Mesodermal cell (in vitro differentiated cells): ENCODE measurements at regions not wholly inside any gene's neighbourhood (a gene's known extent, or its start where the extent isn't known, plus 50 kb on each side); places are given as distances from the start of the nearest gene placed in this dataset.

Experiments
- H3K27ac ChIP-seq: 2 replicates; pipeline ENCODE4 v1.7.0; 2013; ENCODE audit warnings: mild to moderate bottlenecking, low read depth, low read length, moderate library complexity; ENCODE audit not compliant: severe bottlenecking
- H3K36me3 ChIP-seq: 2 replicates; pipeline ENCODE4 v1.7.1; 2013; ENCODE audit warnings: mild to moderate bottlenecking, low read length, moderate library complexity; ENCODE audit not compliant: control insufficient read depth, insufficient read depth
- H3K4me1 ChIP-seq: one replicate; pipeline ENCODE4 v1.7.1; 2013; ENCODE audit warnings: mild to moderate bottlenecking, low read length; ENCODE audit not compliant: insufficient read depth, control insufficient read depth, poor library complexity, severe bottlenecking
- H3K4me3 ChIP-seq: 2 replicates; pipeline ENCODE4 v1.7.0; 2013; ENCODE audit warnings: low read length, control low read depth, mild to moderate bottlenecking; ENCODE audit not compliant: insufficient read depth, poor library complexity, severe bottlenecking; ENCODE audit errors: extremely low read depth
- H3K9me3 ChIP-seq: 2 replicates; pipeline ENCODE4 v1.7.1; 2013; ENCODE audit warnings: mild to moderate bottlenecking, low read length, moderate library complexity; ENCODE audit not compliant: control insufficient read depth
- WGBS, 2 experiments: methylation state at CpG; one replicate each; pipeline ENCODE4 v1.1.5; 2013; ENCODE audit warnings: missing lambda C conversion rate in 2 of 2; ENCODE audit not compliant: insufficient coverage in 2 of 2; 5-methylcytosine and 5-hydroxymethylcytosine counted together

DNA sequence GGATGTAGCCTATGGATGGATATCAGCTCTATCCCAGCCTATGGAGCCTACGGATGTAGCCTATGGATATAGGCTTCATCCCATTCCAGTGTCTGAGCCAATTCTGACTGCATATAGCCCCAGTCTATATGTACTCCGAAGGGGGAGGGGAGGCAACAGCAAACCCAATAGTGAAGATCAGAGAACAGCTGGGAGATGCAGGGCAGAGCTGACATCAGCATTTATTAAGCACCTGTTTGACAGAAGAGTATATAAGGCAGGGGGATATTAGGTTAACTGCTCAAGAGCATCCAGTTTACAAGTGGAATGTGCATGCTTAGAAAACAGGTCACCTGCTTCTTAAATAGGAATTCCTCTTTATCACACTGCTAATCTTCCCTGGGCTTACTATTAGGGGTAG is 85.2 kb downstream of the TNFAIP3 start:
- H3K4me3 ChIP-seq, result no peak overlapping the region
- no peaks in the 10 kb centered on the region for H3K36me3 ChIP-seq
- no peaks in the 10 kb centered on the region for H3K4me1 ChIP-seq
- no peak overlapping the region for H3K27ac ChIP-seq
- H3K9me3 ChIP-seq, result no peaks in the 10 kb centered on the region
- 92 to 95% methylated on average over 2 of the region's 2 CpGs for WGBS, 2 experiments

DNA sequence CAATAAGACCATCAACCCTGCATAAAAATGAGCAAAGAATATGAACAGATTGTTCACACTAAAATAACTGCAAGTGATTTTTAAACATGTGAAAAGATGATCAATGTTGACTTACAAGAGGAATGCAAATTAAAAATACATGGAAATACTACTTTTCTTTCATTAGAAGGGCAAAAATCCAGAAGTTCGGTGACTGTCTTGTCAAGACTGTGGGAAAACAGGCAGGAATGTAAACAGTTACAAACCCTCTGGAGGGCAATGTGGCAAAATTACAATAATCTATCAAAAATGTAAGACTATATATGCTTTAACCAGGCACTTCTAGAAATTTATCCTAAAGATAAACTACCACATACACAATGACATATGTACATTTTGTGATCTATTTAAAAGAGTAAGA is 86.7 kb downstream of the TNFAIP3 start:
- no peaks in the 10 kb centered on the region for H3K36me3 ChIP-seq
- H3K4me1 ChIP-seq, result no peaks in the 10 kb centered on the region
- H3K27ac ChIP-seq, result no peak overlapping the region
- H3K4me3 ChIP-seq, result no peak overlapping the region
- no peaks in the 10 kb centered on the region for H3K9me3 ChIP-seq
- 80% methylated on average over 1 of the region's 1 CpG; no CpG with 5 or more reads in 1 of the 2 experiments for WGBS, 2 experiments

DNA sequence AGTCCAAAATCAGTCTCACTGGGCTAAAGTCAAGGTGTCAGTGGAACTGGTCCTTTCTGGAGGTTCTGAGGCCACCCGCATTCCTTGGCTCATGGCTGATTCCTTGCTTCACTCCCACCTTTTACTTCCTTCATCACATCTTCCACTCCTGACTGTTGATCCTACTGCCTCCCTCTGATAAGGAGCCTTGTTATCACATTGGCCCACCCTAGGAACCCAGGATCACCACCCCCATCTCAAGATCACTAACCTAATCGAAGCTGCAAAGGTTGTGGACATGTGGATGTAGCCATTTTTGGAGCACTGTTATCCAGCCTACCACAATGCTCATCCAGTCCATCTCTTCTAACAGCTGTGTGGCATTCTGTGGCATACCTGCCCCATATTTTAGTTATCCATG is 87.2 kb downstream of the TNFAIP3 start:
- Histone ChIP-seq H3K27ac (no peak overlapping the region), H3K4me1 (no peaks in the 10 kb centered on the region), H3K4me3 (no peak overlapping the region), H3K36me3 (no peaks in the 10 kb centered on the region), H3K9me3 (no peaks in the 10 kb centered on the region)
- WGBS, 2 experiments, result 95 to 100% methylated on average over 1 to 2 of the region's 2 CpGs

DNA sequence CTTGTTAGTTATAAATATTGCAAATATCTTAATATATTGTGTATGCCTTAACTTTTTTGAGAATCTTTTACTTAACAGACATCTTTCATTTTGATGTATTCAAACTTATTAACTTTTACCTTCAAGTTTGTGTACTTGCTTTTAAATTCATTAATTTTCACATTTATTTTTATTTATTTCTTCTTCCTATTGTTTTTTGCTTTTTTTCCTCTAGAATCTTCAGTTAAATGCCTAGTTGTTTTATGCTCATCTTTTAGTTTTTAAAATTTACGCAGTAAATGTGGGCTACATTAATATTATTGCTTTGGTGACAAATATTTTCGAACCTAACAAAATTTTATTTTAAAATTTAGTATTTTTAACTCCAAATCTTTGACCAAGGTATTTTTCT is 89.0 kb downstream of the TNFAIP3 start:
- no peaks in the 10 kb centered on the region for H3K4me1 ChIP-seq
- H3K27ac ChIP-seq, result no peak overlapping the region
- H3K4me3 ChIP-seq, result no peak overlapping the region
- no peaks in the 10 kb centered on the region for H3K36me3 ChIP-seq
- H3K9me3 ChIP-seq, result no peaks in the 10 kb centered on the region
- no CpG with 5 or more reads among the region's 2 CpGs for WGBS, 2 experiments

DNA sequence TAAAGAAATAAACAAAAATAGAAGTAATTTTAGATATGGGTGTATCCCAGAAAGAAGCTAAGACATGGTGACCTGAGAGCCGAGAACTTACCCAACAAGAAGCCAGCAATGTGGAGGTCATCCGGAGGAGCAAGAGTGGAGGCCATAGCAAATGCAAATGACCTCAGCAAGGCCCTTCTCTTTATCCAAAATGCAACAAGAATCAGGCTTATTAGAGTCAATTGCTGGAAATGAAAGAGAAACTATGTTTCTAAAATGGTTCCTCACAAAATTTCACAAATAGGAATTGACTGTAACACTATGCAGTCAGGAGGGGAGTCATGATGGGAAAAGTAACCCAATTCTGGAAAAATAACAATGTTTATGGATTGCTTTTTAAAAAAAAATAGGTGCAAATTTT is 90.4 kb downstream of the TNFAIP3 start:
- Histone ChIP-seq H3K9me3 (no peaks in the 10 kb centered on the region), H3K4me1 (no peaks in the 10 kb centered on the region), H3K27ac (no peak overlapping the region), H3K4me3 (no peak overlapping the region), H3K36me3 (no peaks in the 10 kb centered on the region)
- 71% methylated on average over 1 of the region's 2 CpGs; no CpG with 5 or more reads in 1 of the 2 experiments for WGBS, 2 experiments

DNA sequence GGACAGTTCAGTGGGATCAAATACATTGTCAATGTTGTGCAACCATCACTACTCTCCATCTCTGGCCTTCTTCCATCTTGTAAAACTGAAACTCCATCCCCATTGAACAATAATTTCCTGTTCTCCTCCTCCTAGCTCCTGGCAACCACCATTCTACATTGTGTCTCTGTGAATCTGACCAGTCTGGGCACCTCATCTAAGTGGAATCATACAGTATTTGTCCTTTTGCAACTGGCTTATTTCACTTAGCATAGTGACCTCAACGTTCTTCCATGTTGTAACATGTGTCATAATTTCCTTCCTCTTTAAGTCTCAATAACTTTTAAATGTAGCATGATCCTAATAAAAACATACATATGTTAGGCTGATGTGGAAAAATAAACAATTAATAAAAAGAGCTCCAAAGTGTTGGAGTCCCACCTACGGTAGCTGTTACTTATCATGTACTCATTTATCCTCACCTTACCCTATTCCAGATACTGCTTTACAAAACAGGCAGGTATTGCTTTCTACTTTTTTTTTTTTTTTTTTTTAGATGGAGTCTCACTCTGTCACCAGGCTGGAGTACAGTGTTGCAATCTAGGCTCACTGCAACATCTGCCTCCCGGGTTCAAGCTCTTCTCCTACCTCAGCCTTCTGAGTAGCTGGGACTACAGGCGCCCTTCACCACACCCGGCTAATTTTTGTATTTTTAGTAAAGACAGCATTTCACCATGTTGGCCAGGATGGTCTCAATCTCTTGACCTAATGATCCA is 91.9 kb downstream of the TNFAIP3 start:
- Histone ChIP-seq H3K4me3 (no peak overlapping the region), H3K27ac (no peak overlapping the region), H3K9me3 (no peaks in the 10 kb centered on the region), H3K36me3 (no peaks in the 10 kb centered on the region), H3K4me1 (no peaks in the 10 kb centered on the region)
- WGBS, 2 experiments, result 90 to 100% methylated on average over 3 of the region's 5 CpGs

DNA sequence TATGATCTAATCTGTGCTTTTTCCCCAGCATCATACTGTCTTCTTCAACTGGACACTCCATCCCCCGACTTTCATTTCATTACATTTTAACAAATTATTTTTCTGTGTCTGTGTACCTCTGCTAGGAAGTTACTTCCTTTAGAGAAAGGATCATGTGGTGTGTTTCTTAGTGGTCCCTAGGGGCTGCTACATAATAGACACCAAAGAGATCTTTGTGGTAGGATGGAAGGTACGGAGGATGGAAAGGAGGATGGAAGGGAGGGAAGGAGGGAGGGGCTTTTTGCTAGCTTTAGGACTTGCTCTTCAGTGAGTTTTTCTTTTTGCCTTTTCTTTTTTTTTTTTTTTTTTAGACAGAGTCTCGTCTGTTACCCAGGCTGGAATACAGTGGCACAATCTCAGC is 95.7 kb downstream of the TNFAIP3 start:
- H3K4me3 ChIP-seq, result no peak overlapping the region
- WGBS, 2 experiments, result 100% methylated on average over 1 of the region's 3 CpGs; no CpG with 5 or more reads in 1 of the 2 experiments
- H3K27ac ChIP-seq, result no peak overlapping the region
- H3K36me3 ChIP-seq, result no peaks in the 10 kb centered on the region
- H3K4me1 ChIP-seq, result no peaks in the 10 kb centered on the region
- H3K9me3 ChIP-seq, result no peaks in the 10 kb centered on the region

DNA sequence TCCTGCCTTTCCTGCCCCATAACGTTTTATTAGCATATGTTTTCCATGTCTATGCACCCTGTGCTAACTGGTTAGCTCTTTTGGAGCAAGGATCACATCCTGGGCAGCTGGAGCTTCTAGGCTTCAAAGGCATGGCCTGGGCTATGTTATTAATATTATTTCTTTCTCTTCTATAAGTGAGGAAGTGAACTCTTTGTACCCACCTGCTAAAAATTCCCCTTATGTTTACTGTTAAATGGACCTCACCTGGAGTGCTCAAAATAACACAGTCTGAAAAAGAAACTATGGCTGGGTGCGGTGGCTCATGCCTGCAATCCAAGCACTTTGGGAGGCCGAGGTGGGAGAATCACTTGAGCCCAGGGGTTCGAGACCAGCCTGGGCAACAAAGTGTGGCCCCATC is 97.8 kb downstream of the TNFAIP3 start:
- no peak overlapping the region for H3K27ac ChIP-seq
- H3K4me3 ChIP-seq, result no peak overlapping the region
- 75 to 81% methylated on average over 4 of the region's 4 CpGs for WGBS, 2 experiments
- no peaks in the 10 kb centered on the region for H3K9me3 ChIP-seq
- no peaks in the 10 kb centered on the region for H3K36me3 ChIP-seq
- no peaks in the 10 kb centered on the region for H3K4me1 ChIP-seq

DNA sequence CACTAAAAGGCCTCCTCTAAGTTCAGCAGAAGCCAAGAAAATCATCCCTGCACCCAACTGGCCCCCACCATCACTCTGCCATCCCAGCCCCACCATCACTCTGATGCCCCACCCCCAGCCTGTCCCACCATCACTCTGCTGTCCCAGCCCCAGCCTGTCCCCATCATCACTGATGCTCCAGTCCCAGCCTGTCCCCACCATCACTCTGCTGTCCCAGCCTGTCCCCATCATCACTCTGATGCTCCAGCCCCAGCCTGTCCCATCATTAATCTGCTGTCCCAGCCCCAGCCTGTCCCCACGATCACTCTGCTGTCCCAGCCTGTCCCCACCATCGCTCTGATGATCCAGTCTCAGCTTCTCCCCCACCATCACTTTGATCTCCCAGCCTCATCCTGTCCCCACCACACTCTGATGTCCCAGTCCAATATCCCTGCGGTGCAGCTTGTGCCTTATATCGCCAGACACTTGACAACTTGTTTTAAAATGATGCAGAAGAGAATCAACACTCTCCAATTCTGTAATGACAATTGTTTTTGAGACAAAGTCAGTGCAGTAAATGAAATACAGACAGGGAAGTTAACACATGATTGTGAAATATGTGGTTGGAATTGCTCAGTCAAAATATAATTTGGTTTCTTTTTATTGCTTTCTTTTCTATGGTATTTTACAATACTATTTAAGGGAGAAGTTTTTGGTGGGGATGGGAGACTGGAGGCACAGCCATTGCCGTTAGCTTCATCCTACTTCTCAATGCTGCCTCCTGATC is 100.8 kb downstream of the TNFAIP3 start:
- H3K4me3 ChIP-seq, result no peak overlapping the region
- 90% methylated on average over 3 to 5 of the region's 5 CpGs for WGBS, 2 experiments
- H3K36me3 ChIP-seq, result no peaks in the 10 kb centered on the region

DNA sequence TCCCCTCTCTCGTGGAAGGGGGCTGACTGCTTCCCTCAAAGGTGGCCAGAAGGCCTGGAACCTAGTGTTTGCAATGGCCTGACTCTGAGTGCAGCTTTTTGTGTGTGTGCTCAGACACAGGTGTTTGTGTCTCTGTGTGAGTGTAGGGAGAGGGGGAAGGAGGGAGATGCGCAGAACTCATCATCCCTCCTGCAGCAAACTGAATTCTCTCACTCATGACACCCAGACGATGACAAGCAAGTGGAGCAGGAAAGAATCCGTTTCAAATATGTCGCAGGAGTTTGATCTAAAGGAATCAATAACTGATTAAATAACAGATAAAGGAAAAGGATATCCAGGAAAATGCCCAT is 101.4 kb downstream of the TNFAIP3 start:
- H3K27ac ChIP-seq, result no peak overlapping the region
- no peaks in the 10 kb centered on the region for H3K36me3 ChIP-seq
- H3K4me3 ChIP-seq, result no peak overlapping the region
- no peaks in the 10 kb centered on the region for H3K9me3 ChIP-seq
- WGBS, 2 experiments, result 89% methylated on average over 1 of the region's 5 CpGs; no CpG with 5 or more reads in 1 of the 2 experiments
- H3K4me1 ChIP-seq, result no peaks in the 10 kb centered on the region

More for the DNA sequence above, 100.8 kb downstream of the TNFAIP3 start:
- Histone ChIP-seq H3K9me3 (no peaks in the 10 kb centered on the region), H3K4me1 (no peaks in the 10 kb centered on the region), H3K27ac (no peak overlapping the region)

DNA sequence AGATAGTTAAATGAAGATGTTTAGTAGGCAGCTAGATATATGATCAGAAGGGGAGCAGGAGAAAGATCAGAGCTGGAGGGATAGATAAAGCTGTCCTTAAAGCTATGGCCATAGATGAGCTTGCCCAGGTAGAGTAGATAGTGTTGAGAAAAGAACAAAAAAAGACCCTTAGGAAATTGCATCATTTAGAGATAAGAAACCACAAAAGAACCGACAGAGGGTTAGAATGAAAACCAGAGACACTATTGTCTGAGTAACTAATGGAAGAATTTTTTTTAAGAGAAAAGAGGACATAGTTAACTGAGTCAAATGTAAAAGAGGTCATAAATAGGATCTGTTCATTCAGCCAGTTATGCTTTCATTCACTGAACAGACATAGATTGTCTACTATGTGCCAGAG is 101.8 kb downstream of the TNFAIP3 start:
- Histone ChIP-seq H3K36me3 (no peaks in the 10 kb centered on the region), H3K4me3 (no peak overlapping the region), H3K9me3 (no peaks in the 10 kb centered on the region), H3K27ac (peak overlapping the region; percentile 19), H3K4me1 (no peaks in the 10 kb centered on the region)
- 50 to 60% methylated on average over 1 of the region's 1 CpG for WGBS, 2 experiments
